ENCODE measurements at regions not wholly inside any gene's neighbourhood (a gene's known extent, or its start where the extent isn't known, plus 50 kb on each side); places are given as distances from the start of the nearest gene placed in this dataset.

- 10 to 31% (median 29%) methylated on average over 1 of the region's 1 CpG for WGBS, 4 donors
- H3K9me3 ChIP-seq: no peaks in the 10 kb centered on the region
- no peaks in the 10 kb centered on the region for H3K36me3 ChIP-seq
- H3K4me3 ChIP-seq: no peak overlapping the region
- no peak overlapping the region for H3K27ac ChIP-seq
- intact Hi-C loops (cut with DNase I): no loop called here
- H3K27me3 ChIP-seq: no peaks in the 10 kb centered on the region
- H3K4me1 ChIP-seq: no peaks in the 10 kb centered on the region
- no peak for ATAC-seq
- TF ChIP-seq POLR2A (IDR thresholded peaks at IDR 0.05): no peak
- TF ChIP-seq, protein P1, sequence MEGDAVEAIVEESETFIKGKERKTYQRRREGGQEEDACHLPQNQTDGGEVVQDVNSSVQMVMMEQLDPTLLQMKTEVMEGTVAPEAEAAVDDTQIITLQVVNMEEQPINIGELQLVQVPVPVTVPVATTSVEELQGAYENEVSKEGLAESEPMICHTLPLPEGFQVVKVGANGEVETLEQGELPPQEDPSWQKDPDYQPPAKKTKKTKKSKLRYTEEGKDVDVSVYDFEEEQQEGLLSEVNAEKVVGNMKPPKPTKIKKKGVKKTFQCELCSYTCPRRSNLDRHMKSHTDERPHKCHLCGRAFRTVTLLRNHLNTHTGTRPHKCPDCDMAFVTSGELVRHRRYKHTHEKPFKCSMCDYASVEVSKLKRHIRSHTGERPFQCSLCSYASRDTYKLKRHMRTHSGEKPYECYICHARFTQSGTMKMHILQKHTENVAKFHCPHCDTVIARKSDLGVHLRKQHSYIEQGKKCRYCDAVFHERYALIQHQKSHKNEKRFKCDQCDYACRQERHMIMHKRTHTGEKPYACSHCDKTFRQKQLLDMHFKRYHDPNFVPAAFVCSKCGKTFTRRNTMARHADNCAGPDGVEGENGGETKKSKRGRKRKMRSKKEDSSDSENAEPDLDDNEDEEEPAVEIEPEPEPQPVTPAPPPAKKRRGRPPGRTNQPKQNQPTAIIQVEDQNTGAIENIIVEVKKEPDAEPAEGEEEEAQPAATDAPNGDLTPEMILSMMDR (IDR thresholded peaks at IDR 0.05): no peak
- no peak for DNase-seq
These were observed 680.7 kb downstream of the PRR16 start for GRCh38 chr5:121144764-121145163.

- no peaks in the 10 kb centered on the region for H3K9me3 ChIP-seq
- no peak overlapping the region for H3K4me3 ChIP-seq
- 81 to 91% (median 87%) methylated on average over 2 of the region's 2 CpGs for WGBS, 4 donors
- no peaks in the 10 kb centered on the region for H3K4me1 ChIP-seq
- TF ChIP-seq POLR2A (IDR thresholded peaks at IDR 0.05): no peak
- TF ChIP-seq, protein P1 (IDR thresholded peaks at IDR 0.05): no peak
- DNase-seq (no peak), ATAC-seq (no peak)
- no peaks in the 10 kb centered on the region for H3K27me3 ChIP-seq
- intact Hi-C loops (cut with DNase I): no loop called here
- H3K36me3 ChIP-seq: no peaks in the 10 kb centered on the region
- H3K27ac ChIP-seq: no peak overlapping the region
These were observed 687.4 kb downstream of the PRR16 start for GRCh38 chr5:121151534-121151933.

DNA sequence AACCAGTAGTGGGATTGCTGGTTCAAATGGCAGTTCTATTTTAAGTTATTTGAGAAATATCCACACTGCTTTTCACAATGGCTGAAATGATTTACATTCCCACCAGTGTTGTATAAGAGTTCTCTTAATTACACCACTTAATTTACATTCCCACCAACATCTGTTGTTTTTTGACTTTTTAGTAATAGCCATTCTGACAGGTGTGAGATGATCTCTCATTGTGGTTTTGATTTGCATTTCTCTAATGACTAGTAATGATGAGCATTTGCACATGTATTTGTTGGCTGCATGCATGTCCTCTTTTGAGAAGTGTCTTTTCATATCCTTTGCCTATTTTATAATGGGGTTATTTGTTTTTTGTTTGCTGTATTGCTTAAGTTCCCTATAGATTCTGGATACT, 688.3 kb downstream of the PRR16 start:
- no peaks in the 10 kb centered on the region for H3K9me3 ChIP-seq
- no peak overlapping the region for H3K4me3 ChIP-seq
- H3K27me3 ChIP-seq: no peaks in the 10 kb centered on the region
- TF ChIP-seq, protein P1 (IDR thresholded peaks at IDR 0.05): no peak
- TF ChIP-seq POLR2A (IDR thresholded peaks at IDR 0.05): no peak
- no peaks in the 10 kb centered on the region for H3K4me1 ChIP-seq
- no peak for DNase-seq
- no peaks in the 10 kb centered on the region for H3K36me3 ChIP-seq
- intact Hi-C loops (cut with DNase I): no loop called here
- no peak overlapping the region for H3K27ac ChIP-seq
- no peak for ATAC-seq

DNA sequence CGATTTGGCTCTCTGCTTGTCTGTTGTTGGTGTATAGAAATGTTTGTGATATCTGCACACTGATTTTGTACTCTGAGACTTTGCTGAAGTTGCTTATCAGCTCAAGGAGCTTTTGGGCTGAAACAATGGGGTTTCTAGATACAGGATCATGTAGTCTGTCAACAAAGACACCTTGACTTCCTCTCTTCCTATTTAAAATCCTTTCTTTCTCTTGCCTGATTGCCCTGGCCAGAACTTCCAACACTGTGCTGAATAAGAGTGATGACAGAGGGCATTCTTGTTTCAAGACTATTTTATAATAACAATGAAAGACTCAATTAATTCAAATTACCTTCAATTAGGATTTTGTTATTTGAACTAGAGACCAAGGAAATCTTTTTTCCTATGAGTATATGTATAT, 692.5 kb downstream of the PRR16 start:
- intact Hi-C loops (cut with DNase I): no loop called here

More for the DNA sequence above, 692.5 kb downstream of the PRR16 start:
- no peak for ATAC-seq
- Histone ChIP-seq H3K9me3 (no peaks in the 10 kb centered on the region), H3K36me3 (no peaks in the 10 kb centered on the region), H3K4me3 (no peak overlapping the region), H3K4me1 (no peaks in the 10 kb centered on the region), H3K27ac (no peak overlapping the region), H3K27me3 (no peaks in the 10 kb centered on the region)
- WGBS, 4 donors: 52 to 77% (median 69%) methylated on average over 1 of the region's 1 CpG
- no peak for DNase-seq
- TF ChIP-seq POLR2A (IDR thresholded peaks at IDR 0.05): no peak
- TF ChIP-seq, protein P1 (IDR thresholded peaks at IDR 0.05): no peak

Data from heart left ventricle (tissue), 16 donors.